GM12865 (cell line): ENCODE measurements at regions not wholly inside any gene's neighbourhood (a gene's known extent, or its start where the extent isn't known, plus 50 kb on each side); places are given as distances from the start of the nearest gene placed in this dataset.

Experiments used
- DNase-seq: peaks from one replicate; pipeline ENCODE4 v3.0.0; 2010; ENCODE audit warnings: low read depth
- H3K4me3 ChIP-seq: 2 replicates; pipeline ENCODE4 v1.5.1; 2011; ENCODE audit warnings: mild to moderate bottlenecking, low read depth, low read length, control low read depth
- TF ChIP-seq, protein P1 (sequence below): IDR thresholded peaks from 2 replicates; pipeline ENCODE4 v1.5.1; 2011; ENCODE audit warnings: low read length, control low read depth, low read depth, inconsistent platforms; ENCODE audit not compliant: insufficient read depth; ENCODE audit errors: missing control alignments

DNA sequence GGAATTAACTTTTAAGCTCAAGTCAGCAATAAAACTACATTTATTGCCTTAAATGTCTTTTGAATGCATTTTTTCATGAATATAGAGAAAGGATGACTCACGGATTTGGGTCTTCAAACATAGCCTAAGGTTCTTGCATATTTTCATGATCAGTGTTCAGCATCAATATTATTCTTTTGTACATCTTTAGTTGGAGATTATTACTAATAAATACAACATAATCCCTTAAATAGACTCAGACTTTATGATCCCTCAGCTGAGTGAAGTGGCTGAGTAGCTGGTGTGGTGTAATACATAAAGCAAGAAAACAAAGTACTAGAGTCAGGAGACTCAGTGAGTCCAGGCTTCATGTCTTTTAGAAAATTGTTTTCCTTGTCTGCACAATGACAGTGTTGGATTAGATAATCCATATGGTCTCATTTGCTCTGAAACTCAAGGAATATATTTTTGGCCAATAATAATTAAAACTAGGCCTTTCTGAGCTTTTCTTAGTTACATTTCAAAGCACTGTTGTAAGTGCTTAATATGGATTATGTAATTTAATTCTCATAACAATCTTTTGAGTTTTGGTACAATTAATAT, 78.3 kb upstream of the UNC5C start:
- H3K4me3 ChIP-seq: no peak overlapping the region
- no peak for DNase-seq
- TF ChIP-seq, protein P1, sequence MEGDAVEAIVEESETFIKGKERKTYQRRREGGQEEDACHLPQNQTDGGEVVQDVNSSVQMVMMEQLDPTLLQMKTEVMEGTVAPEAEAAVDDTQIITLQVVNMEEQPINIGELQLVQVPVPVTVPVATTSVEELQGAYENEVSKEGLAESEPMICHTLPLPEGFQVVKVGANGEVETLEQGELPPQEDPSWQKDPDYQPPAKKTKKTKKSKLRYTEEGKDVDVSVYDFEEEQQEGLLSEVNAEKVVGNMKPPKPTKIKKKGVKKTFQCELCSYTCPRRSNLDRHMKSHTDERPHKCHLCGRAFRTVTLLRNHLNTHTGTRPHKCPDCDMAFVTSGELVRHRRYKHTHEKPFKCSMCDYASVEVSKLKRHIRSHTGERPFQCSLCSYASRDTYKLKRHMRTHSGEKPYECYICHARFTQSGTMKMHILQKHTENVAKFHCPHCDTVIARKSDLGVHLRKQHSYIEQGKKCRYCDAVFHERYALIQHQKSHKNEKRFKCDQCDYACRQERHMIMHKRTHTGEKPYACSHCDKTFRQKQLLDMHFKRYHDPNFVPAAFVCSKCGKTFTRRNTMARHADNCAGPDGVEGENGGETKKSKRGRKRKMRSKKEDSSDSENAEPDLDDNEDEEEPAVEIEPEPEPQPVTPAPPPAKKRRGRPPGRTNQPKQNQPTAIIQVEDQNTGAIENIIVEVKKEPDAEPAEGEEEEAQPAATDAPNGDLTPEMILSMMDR: no peak

GRCh38 chr4:95625020-95625419, 76.2 kb upstream of the UNC5C start:
- no peak for DNase-seq
- TF ChIP-seq, protein P1: no peak
- H3K4me3 ChIP-seq: no peak overlapping the region

- TF ChIP-seq, protein P1: no peak
- no peak for DNase-seq
- H3K4me3 ChIP-seq: no peak overlapping the region
These were observed 71.0 kb upstream of the UNC5C start for GRCh38 chr4:95619525-95620443.

DNA sequence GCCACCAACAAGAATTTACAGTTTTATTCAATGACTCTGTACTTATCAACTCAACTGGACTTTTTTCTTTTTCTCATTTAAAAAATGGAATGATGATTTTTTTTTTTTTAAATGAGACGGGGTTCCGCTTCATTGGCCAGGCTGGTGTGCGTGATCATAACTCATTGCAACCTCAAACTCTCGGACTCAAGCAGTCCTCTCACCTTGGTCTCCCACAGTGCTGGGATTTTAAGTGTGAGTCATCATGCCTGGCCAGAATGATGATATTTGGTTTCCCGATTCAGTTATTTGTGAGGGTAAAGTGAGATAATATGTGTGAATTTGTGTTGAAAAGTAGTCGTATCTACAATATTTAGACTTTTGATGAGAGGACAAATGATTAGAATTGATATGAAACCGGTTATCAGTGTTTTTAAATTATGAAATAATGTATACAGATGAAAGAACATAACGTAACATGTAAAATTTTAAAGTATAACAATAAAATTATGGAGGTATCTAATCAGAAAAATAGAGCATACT, 66.0 kb upstream of the UNC5C start:
- H3K4me3 ChIP-seq: no peak overlapping the region
- no peak for DNase-seq
- TF ChIP-seq, protein P1: no peak

GRCh38 chr4:95610061-95610569, 61.3 kb upstream of the UNC5C start:
- TF ChIP-seq, protein P1: no peak
- no peak overlapping the region for H3K4me3 ChIP-seq
- no peak for DNase-seq

GRCh38 chr4:95606739-95607138, 58.0 kb upstream of the UNC5C start:
- H3K4me3 ChIP-seq: no peak overlapping the region
- TF ChIP-seq, protein P1: no peak
- no peak for DNase-seq
